GM18519 (cell line): ENCODE measurements at regions not wholly inside any gene's neighbourhood (a gene's known extent, or its start where the extent isn't known, plus 50 kb on each side); places are given as distances from the start of the nearest gene placed in this dataset.
"Not testable (repeated sequence)": the region's sequence is repeated elsewhere in the genome, so short reads cannot be mapped to it uniquely, and the experiment has no call there.

Experiments
- ATAC-seq: cut with Tn5 transposase; IDR thresholded peaks from one replicate; pipeline ENCODE4 v1.9.1; 2021; ENCODE audit warnings: mild to moderate bottlenecking, moderate library complexity; ENCODE audit not compliant: unreplicated experiment, low FRiP score

DNA sequence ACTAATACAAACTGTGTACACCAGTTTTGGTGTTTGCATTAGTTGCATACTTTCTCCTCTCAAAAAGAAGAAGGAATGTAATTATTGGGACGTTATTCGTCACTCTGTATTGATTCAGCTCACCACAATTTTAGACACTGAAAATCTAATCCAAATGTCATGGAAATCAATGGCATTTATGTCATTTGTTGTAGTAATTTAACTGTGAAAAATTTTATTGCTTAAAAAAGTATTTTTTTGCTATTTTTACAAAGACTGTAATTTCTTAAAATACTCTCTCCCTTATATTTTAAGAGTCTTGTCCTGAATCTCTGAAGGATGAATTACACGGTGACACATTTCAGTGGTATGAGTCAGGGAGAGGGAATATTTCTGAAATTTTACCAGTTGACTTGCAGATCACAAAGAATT lies 2117.6 kb downstream of the PCDH9 start:
- no peak for ATAC-seq

DNA sequence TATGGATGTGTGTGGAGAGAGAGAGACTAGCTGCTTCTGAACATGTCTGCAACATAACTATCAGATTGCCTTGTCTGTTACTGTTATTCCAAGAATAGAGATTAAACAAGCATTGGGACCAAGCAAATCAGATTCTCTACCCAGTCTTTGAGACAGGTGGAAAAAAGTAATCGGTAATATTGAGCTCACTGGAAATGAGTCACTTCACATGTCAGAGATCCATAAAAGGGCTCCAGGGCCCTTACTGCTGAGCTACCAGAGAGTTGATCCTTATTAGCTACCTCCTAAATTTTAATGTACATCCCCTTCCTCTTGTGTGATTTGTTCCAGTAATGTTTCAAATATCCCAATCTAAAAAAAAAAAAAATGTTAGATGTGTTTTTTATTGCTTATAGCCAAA lies 2118.0 kb downstream of the PCDH9 start:
- ATAC-seq = no peak

DNA sequence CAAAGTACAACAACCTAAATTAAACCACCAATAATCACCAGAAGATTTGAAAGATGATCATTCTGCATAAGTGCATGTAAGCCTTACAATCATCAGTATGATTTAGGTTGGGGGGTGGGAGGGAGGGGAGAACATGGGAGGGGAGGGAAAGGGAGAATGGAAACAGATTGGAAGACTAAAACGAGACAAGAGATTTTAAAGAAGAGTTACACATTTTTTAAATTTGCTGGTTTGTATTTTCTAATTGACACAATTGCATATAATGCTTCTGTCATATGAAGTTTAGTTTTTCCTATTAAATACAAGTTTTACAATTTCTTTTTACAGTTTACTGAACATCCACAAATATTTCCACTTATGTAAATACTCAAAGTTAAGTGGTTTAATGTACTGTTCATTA lies 2118.9 kb downstream of the PCDH9 start:
- no peak for ATAC-seq

DNA sequence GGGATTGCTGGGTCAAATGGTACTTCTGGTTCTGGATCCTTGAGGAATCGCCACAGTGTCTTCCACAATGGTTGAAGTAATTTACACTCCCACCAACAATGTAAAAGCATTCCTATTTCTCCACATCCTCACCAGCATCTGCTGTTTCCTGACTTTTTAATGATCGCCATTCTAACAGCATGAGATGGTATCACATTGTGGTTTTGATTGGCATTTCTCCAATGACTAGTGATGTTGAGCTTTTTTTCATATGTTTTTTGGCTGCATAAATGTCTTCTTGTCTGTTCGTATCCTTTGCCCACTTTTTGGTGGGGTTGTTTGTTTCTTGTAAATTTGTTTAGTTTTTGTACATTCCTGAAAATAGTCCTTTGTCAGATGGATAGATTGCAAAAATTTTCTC lies 2125.7 kb downstream of the PCDH9 start:
- not testable (repeated sequence) for ATAC-seq

DNA sequence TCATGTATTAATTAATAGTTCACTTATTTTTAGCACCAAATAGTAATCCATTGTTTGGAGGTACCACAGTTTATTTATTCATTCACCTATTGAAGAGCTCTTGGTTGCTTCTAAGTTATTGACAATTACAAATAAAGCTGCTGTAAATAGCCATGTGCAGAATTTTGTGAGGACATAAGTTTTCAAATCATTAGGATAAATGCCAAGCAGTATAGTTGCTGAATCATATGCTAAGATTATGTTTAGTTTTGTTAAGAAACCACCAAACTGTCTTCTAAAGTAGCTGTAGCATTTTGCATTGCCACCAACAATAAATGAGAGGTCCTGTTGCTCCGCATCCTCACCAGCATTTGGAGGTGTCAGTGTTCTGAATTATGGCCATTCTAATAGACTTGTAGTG lies 2126.8 kb downstream of the PCDH9 start:
- ATAC-seq = no peak

DNA sequence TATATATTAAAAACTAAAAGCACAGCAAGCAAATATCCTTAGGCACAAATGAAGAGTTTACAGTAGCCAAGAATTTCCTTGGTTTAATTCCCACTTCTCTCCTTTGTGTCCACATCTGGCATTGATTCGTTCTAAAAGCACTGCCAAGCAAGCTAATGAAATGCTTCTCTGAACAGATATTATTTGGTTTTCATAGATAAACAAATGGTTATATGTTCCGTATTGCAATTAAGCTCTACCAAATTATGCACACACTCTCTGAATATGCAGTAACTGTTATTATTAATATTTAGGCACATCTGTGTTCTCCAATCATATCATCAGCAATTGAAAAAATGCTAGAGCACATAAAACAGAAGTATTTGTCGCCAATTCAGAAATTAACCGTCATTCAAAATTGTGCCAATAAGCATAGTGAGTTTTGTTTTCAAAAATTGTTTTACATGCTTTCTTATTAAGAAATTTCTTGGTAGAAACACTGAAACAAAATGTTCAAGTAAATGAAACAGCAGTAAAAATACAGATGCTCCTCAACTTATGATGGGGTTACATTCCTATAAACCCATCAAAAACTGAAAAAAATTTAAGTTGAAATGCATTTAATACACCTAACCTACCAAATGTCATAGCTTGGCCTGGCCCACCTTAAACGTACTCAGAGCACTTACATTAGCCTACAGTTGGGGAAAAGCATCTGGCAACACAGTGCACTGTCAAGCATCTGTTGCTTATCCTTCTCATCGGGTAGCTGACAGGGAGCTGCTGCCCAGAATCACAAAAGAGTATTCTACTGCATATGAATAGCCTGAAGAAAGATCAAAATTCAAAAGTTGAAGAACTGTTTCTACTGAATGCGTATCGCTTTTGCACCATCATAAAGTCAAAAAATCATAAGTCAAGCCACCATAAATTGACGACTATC lies 2134.7 kb downstream of the PCDH9 start:
- ATAC-seq = no peak

DNA sequence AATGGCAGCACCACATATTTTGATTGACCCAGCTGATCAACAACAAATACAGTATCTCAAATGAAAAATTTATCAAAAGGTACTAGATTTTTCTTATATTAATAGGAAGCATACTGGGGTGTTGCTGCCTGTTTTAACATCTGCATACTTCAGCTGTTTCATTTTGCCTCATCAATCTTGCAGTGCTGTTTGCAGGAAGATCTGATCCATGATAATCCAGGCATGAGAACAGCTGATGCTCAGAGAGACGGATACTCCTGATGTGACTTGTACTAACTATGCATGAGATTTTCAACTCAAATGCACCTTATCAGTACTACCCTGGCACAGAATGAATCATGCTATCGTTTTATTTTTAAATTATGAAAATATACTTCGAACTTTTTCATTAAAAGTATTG lies 2136.8 kb downstream of the PCDH9 start:
- ATAC-seq = no peak

DNA sequence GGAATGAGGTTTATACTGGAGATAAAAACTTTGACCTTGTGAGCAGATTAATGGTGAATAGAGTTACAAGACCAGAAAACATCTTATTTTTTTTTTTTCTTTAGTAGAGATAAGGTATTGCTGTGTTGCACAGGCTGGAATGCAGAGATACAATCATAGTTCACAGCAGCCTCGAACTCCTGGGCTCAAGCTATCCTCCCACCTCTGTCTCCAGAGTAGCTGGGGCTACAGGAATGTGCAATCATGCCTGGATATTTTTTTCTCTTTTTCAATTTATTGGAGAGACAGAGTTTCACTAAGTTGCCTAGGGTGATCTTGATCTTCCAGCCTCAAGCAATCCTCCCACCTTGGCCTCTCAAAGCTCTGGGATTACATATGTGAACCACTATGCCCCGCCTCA lies 2139.1 kb downstream of the PCDH9 start:
- no peak for ATAC-seq

DNA sequence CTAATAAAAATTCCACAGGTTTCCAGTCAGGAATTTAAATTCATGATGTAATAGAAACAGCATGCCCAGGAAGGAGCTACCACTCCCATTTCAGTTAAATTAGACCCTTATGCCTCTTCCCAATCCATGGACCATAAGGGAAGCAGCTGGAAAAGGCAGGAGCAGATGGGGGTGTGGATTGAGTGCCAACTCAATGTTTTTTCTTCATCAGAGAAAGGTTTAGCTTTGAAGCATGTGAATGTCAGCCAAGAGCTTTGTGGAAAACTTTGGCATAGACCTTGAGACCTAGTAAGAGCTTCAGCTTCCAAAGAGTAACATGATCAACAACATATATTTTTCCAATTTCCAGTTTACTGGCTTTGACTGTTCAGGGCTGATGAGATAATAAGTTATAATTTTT lies 2139.9 kb downstream of the PCDH9 start:
- no peak for ATAC-seq

DNA sequence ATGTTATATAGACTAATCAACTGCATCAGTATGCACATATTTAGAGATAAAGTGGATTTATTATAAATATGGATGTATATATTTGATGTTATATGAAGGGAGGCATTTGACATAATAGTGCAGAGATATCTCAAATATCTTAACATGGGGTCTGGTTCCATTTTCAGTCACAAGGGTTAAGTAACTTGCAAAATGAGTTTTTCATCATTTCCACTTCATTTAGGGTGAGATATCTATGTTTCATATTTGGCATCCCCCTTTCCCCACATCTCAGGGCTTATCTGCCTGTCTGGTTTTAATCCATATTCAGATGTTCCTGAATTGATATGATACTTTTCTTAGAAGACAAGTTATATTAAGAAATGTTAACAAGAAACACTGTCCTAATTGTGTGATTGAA lies 2141.2 kb downstream of the PCDH9 start:
- ATAC-seq = no peak

DNA sequence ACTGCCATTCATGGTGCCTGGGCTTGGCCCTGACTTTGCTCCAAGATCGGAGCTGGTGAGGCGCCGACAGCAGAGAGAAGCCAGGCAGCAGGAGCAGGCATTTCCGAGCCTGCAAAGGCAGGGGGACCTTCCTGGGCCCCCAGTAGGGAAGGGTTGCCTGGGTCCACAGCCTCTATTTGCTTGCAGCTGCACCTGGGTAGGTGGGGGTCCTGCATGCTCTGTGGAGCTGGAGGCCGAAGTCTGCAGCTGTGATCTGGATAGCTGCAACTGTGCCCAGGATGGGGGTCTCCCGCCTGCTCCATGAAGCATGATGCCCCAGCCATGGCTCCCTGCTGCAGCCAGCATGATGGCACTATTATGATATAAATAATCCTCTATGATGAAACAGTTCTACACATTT lies 2144.2 kb downstream of the PCDH9 start:
- no peak for ATAC-seq

DNA sequence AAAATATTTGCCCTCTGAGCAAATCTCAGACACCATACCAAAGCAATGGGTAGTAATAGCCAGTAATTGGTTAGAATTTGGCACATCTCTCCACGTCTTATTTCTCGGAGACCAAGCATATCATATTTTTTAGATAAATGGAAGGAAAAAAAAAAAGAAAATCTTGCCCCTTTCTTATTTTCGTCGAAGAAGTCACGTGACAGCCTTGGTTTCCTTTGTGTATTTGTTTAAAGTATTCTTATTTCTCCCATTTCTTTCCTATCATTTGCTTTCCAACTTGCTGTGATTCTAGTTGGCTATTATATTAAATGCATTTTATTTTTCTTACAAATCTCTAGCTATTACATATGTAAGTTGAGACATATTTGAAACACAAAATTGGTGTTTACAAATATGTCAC lies 2155.9 kb downstream of the PCDH9 start:
- ATAC-seq = no peak

DNA sequence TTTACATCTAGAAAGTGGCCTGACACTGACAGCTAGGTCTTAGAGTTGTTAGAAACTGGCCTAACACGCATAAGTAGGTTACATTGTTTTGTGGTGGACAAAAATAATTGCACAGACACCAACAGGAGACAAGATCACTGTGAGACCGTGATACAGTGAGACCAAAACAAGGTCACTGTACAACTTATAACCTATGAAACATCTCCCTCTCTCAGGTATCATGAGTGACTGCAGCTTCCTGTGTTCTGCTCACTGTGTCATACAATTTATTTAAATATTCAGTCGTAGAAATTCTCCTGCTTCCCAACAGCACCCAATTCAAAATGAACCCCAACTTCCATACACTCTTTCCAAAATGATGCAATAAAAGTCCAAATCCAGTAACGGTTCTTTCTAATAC lies 2165.2 kb downstream of the PCDH9 start:
- no peak for ATAC-seq

DNA sequence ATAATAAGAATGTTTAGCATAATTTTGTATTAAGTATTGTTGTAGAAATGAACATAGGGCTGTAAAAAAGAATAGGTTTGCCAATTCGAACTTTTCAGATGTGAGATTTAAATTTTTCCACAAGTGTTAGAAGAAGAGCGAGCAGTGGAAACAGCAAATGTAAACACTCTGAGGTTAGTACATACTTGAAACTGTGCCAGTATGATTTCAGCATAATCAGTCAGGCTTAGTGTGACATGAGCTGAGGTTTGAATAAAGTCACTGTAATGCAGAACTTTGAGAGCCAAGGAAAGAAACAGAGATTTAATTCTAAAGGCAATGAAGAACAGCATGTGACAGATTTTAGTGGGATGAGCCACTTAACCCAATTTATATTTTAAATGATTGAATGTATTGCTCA lies 2166.4 kb downstream of the PCDH9 start:
- ATAC-seq = no peak

DNA sequence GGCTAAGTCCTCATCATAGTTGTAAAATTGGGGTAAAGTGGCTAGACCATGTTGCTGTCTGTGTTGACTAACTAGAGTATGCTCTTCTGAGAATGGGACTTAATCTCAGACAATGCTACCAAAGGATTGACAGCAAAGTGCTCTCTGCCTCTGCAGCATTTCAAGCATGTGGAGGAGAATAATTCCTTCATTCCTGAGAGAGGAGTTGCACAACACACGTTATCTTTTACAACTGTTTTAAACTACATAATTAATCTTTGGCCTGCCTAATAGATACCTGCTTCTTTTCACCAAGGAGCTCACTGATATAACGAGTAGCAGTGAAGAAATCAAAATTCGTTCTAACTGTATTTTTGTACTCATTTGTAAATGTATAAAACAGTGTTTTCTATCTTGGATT lies 2172.2 kb downstream of the PCDH9 start:
- no peak for ATAC-seq

DNA sequence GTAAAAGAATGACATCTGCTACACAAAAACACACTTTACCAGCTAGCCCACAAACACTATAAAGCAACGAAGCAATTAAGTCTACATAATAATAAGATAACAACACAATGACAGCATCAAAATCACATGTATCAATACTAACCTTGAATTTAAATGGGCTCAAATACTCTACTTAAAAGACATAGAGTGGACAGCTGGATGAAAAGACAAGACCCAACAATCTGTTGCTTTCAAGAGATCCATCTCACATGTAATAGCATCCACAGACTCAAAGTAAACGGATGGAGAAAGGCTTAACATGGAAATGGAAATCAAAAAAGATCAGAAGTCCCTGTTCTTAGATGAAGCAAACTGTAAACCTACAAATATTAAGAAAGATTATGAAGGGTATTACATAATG lies 2175.9 kb downstream of the PCDH9 start:
- ATAC-seq = no peak

DNA sequence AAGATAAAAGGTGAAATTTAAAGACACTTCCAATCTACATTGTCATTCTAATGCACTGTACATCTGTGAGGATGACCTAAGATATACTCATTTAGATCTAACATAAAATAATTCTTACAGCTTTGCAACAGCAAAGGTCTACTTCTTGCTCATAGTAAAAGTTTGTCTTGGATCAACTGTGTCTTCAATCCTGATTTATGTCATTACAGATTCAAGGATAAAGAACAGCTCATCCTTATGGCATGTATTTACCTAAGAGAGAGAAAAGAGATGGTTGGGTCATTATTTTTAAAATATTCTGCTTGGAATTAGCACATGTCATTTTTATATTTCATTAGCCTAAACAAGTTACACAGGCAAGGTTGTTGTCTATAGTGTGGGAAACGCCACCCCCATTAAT lies 2193.1 kb downstream of the PCDH9 start:
- no peak for ATAC-seq

DNA sequence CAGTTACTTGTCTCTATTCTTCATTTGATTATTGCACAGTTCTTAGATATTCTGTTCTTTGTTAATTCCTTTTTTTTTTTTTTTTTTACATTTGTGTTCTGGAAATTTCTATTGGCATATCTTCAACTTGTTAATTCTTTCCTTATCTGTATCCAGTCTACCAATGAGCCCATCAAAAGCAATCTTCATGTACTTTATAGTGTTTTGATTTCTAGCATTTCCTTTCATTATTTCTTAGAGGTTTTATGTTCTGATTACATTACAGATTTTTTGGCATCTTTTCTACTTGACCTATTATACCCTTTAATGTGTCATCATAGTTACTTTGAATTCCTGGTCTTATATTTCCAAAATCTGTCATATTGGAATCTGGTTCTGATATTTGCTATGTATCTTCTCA lies 2194.8 kb downstream of the PCDH9 start:
- ATAC-seq = no peak

DNA sequence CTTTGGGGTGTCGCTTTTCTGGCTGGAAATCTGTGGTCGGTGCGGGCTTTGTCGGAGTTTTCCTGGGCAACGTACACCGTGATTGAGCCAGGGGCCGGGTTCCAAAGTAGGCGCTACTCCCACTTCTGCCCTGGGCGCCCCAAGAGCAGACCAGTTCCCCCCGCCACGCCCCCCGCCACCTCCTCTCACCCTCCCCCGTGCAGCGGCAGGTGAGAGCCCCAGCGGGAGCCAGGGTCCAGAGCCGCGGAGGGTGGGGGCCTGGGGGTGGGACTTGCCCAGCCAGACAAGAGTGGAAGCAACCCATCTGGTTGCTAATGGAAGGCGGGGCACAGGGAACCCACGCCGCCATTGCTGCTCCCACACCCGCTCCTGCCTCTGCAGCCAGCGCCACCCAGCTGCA lies 2195.9 kb downstream of the PCDH9 start:
- no peak for ATAC-seq

DNA sequence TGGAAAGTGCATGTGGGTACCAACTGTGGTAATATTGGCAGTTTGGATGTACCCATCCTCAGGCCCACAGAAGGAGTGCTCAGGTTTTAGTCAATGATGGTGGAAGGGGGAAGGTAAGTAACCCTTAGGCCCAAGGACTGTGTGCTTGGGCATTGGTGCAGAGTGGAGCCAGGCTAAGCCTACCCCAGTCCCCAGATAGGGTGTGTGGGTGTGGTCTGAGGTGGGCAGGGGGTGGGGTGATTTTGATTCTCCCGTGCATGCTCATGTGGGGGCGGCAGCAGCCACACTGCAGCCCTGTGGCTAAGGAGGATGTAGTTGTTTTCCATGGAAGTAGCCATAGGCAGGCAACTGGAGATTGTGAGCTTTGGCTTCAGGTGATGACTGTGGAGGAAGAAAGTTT lies 2197.3 kb downstream of the PCDH9 start:
- no peak for ATAC-seq

DNA sequence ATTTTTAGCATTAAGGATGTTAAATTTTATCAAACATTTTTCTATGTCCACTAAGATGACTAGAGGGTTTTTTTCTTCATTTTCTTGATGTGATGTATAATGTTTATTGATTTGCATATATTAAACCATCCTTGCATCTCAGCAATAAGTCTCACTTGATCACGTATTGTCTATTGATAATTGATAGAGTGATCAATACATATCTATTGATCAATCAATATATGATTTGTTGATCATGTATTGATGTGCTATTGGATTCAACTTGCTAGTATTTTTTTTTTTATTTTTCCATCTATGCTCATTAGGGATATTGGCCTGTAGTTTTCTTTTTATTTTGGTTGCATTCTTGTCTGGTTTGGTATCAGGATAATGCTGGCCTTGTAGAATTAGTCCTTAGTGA lies 2202.0 kb downstream of the PCDH9 start:
- ATAC-seq = no peak

DNA sequence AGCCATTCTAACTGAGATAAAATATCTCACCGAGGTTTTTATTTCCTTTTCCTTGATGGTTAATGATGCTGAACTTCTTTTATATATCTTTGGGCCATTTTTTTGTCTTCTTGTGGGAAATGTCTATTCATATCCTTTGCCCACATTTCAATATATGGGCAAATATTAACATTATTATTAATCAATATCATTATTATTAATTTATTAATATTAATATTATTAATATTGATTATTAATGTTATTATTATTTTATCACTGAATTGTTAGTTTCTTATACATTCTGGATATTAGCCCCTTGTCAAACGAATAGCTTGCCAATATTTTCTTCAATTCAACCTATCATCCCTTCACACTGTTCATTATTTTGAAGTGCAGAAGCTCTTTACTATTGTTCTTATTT lies 2203.6 kb downstream of the PCDH9 start:
- no peak for ATAC-seq

DNA sequence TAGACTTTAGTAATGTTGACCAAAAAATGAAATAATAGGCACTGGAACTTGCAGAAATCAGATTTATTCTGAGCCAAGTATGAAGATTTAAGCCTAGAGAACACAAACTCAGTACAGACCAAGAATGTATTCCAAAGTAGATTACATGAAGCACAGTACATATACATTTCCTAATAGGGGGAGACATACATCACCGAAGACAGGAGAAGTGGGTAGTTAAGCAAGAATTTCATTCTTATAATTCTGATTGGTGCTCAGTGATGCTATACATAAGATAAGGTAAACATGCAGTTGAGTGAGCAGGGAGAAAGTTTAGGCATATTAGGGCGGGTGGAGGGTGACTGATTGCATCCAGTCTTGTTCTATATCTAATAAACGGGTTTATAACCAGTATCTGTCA lies 2218.8 kb downstream of the PCDH9 start:
- ATAC-seq = no peak
